ENCODE measurements at regions not wholly inside any gene's neighbourhood (a gene's known extent, or its start where the extent isn't known, plus 50 kb on each side); places are given as distances from the start of the nearest gene placed in this dataset.

- Histone ChIP-seq H3K79me2 (ENCODE audit: insufficient read depth, low read depth) (no peaks in the 10 kb centered on the region), H2AFZ (ENCODE audit: low read depth) (no peak overlapping the region), H3K9ac (no peak overlapping the region), H3K4me2 (no peak overlapping the region), H3K27me3 (ENCODE audit: insufficient read depth, low read depth) (no peaks in the 10 kb centered on the region), H3K36me3 (ENCODE audit: insufficient read depth) (no peaks in the 10 kb centered on the region), H3K4me1 (ENCODE audit: low read depth, poor library complexity, severe bottlenecking) (no peaks in the 10 kb centered on the region), H4K20me1 (ENCODE audit: insufficient read depth) (no peaks in the 10 kb centered on the region), H3K27ac (no peak overlapping the region), H3K4me3 (IDR thresholded peaks at IDR 0.05; ENCODE audit: insufficient read depth, low read depth, low read length) (no peak overlapping the region)
- TF ChIP-seq CTCF (conservative IDR thresholded peaks at IDR 0.05; ENCODE audit: low read depth, low read length): no peak
These were observed 101.6 kb upstream of the MAP1B start for GRCh38 chr5:72005671-72006070.

GRCh38 chr5:72006361-72006760, 100.9 kb upstream of the MAP1B start:
- H3K9ac ChIP-seq: no peak overlapping the region
- H3K4me1 ChIP-seq (ENCODE audit: low read depth, poor library complexity, severe bottlenecking): no peaks in the 10 kb centered on the region
- H3K27me3 ChIP-seq (ENCODE audit: insufficient read depth, low read depth): no peaks in the 10 kb centered on the region
- no peaks in the 10 kb centered on the region for H4K20me1 ChIP-seq (ENCODE audit: insufficient read depth)
- no peak overlapping the region for H3K4me3 ChIP-seq (IDR thresholded peaks at IDR 0.05; ENCODE audit: insufficient read depth, low read depth, low read length)
- no peaks in the 10 kb centered on the region for H3K79me2 ChIP-seq (ENCODE audit: insufficient read depth, low read depth)
- TF ChIP-seq CTCF (conservative IDR thresholded peaks at IDR 0.05; ENCODE audit: low read depth, low read length): no peak
- no peak overlapping the region for H2AFZ ChIP-seq (ENCODE audit: low read depth)
- no peak overlapping the region for H3K4me2 ChIP-seq
- no peaks in the 10 kb centered on the region for H3K36me3 ChIP-seq (ENCODE audit: insufficient read depth)
- H3K27ac ChIP-seq: no peak overlapping the region

- no peaks in the 10 kb centered on the region for H3K36me3 ChIP-seq (ENCODE audit: insufficient read depth)
- TF ChIP-seq CTCF (conservative IDR thresholded peaks at IDR 0.05; ENCODE audit: low read depth, low read length): no peak
- no peaks in the 10 kb centered on the region for H4K20me1 ChIP-seq (ENCODE audit: insufficient read depth)
- no peaks in the 10 kb centered on the region for H3K4me1 ChIP-seq (ENCODE audit: low read depth, poor library complexity, severe bottlenecking)
- no peak overlapping the region for H3K4me3 ChIP-seq (IDR thresholded peaks at IDR 0.05; ENCODE audit: insufficient read depth, low read depth, low read length)
- H3K27ac ChIP-seq: no peak overlapping the region
- no peak overlapping the region for H3K9ac ChIP-seq
- no peak overlapping the region for H2AFZ ChIP-seq (ENCODE audit: low read depth)
- H3K4me2 ChIP-seq: no peak overlapping the region
- H3K27me3 ChIP-seq (ENCODE audit: insufficient read depth, low read depth): no peaks in the 10 kb centered on the region
- H3K79me2 ChIP-seq (ENCODE audit: insufficient read depth, low read depth): no peaks in the 10 kb centered on the region
These were observed 99.8 kb upstream of the MAP1B start for GRCh38 chr5:72007336-72008111.

GRCh38 chr5:72009280-72009679, 98.0 kb upstream of the MAP1B start:
- Histone ChIP-seq H2AFZ (ENCODE audit: low read depth) (no peak overlapping the region), H3K9ac (no peak overlapping the region), H3K27ac (no peak overlapping the region)

More at GRCh38 chr5:72009280-72009679, 98.0 kb upstream of the MAP1B start:
- TF ChIP-seq CTCF (conservative IDR thresholded peaks at IDR 0.05; ENCODE audit: low read depth, low read length): no peak
- Histone ChIP-seq H3K4me1 (ENCODE audit: low read depth, poor library complexity, severe bottlenecking) (no peaks in the 10 kb centered on the region), H3K79me2 (ENCODE audit: insufficient read depth, low read depth) (no peaks in the 10 kb centered on the region), H3K36me3 (ENCODE audit: insufficient read depth) (no peaks in the 10 kb centered on the region), H3K4me2 (no peak overlapping the region), H4K20me1 (ENCODE audit: insufficient read depth) (no peaks in the 10 kb centered on the region), H3K4me3 (IDR thresholded peaks at IDR 0.05; ENCODE audit: insufficient read depth, low read depth, low read length) (no peak overlapping the region), H3K27me3 (ENCODE audit: insufficient read depth, low read depth) (no peaks in the 10 kb centered on the region)

Data from KMS-11 (cell line).